H1 (cell line): ENCODE measurements at regions not wholly inside any gene's neighbourhood (a gene's known extent, or its start where the extent isn't known, plus 50 kb on each side); places are given as distances from the start of the nearest gene placed in this dataset.

Experiments used
- CTCF ChIA-PET: fragments of 300-600 bp; sonication (Branson Sonifier 250); formaldehyde crosslinking; loops from one replicate; lab custom pipeline; 2021; ENCODE audit not compliant: partially characterized antibody; lab: Charles Lee
- POLR2A ChIA-PET: fragments of 300-600 bp; sonication (Branson Sonifier 250); formaldehyde crosslinking; loops from one replicate; lab custom pipeline; 2021; ENCODE audit warnings: inconsistent platforms; ENCODE audit not compliant: partially characterized antibody; lab: Charles Lee
- DNase-seq, 2 experiments: peaks; one replicate each; pipeline versions ENCODE4 v3.0.0 to v3.0.0-alpha.2; 2010 to 2022; ENCODE audit warnings: low spot score in 2 of 2, low read depth in 1 of 2, mixed read lengths in 1 of 2
- FAIRE-seq: peaks from 2 replicates; lab custom pipeline; 2011; peaks lifted over from hg19 to GRCh38; lab: Jason Lieb, UNC
- H2AFZ ChIP-seq: 2 replicates; pipeline ENCODE4 v1.8.1; 2012; ENCODE audit warnings: low read length, inconsistent platforms
- H2AK5ac ChIP-seq: 2 replicates; pipeline ENCODE4 v1.6.1; 2013; ENCODE audit warnings: low read depth, low read length
- H2BK120ac ChIP-seq: replicated peaks from 2 replicates; pipeline ENCODE3; 2013; ENCODE audit warnings: low read depth, low read length, inconsistent platforms
- H2BK12ac ChIP-seq: 2 replicates; pipeline ENCODE4 v1.6.1; 2013; ENCODE audit warnings: low read depth, low read length
- H2BK15ac ChIP-seq: 2 replicates; pipeline ENCODE4 v1.6.1; 2013; ENCODE audit warnings: low read length
- H2BK20ac ChIP-seq: 2 replicates; pipeline ENCODE4 v1.6.1; 2013; ENCODE audit warnings: low read length
- H2BK5ac ChIP-seq: 2 replicates; pipeline ENCODE4 v1.6.1; 2013; ENCODE audit warnings: low read depth, low read length
- H3K14ac ChIP-seq: 2 replicates; pipeline ENCODE4 v1.6.1; 2013; ENCODE audit warnings: inconsistent platforms; ENCODE audit not compliant: insufficient read length
- H3K18ac ChIP-seq: 2 replicates; pipeline ENCODE4 v1.6.1; 2013; ENCODE audit warnings: low read length; ENCODE audit errors: extremely low read depth
- H3K23ac ChIP-seq: 2 replicates; pipeline ENCODE4 v1.6.1; 2013; ENCODE audit warnings: inconsistent platforms; ENCODE audit not compliant: insufficient read length
- H3K23me2 ChIP-seq: 2 replicates; pipeline ENCODE4 v1.6.1; 2013; ENCODE audit warnings: low read depth, low read length
- H3K27ac ChIP-seq: 2 replicates; pipeline ENCODE4 v1.6.1; 2011; ENCODE audit warnings: low read depth, low read length, inconsistent platforms
- H3K27me3 ChIP-seq, 4 experiments: replicated peaks in 1 of 4; 1 replicate in 1 of 4; 2 replicates in 3 of 4; pipeline versions ENCODE4 v1.6.1 to v1.8.1; 2011 to 2013; ENCODE audit warnings: low read length in 3 of 4, mild to moderate bottlenecking in 3 of 4, inconsistent platforms in 2 of 4, mixed read lengths in 2 of 4, moderate library complexity in 1 of 4; ENCODE audit not compliant: control insufficient read depth in 3 of 4, insufficient read depth in 3 of 4; ENCODE audit errors: extremely low read depth in 1 of 4
- H3K36me3 ChIP-seq, 4 experiments: 2 replicates each; pipeline versions ENCODE4 v1.6.1 to v1.8.1; 2011 to 2013; ENCODE audit warnings: mild to moderate bottlenecking in 4 of 4, low read length in 3 of 4, moderate library complexity in 2 of 4, control low read depth in 1 of 4, inconsistent platforms in 1 of 4; ENCODE audit not compliant: insufficient read depth in 4 of 4, control insufficient read depth in 2 of 4
- H3K4ac ChIP-seq: replicated peaks from 2 replicates; pipeline ENCODE3; 2013; ENCODE audit warnings: low read length, low read depth, mixed read lengths, inconsistent platforms; ENCODE audit not compliant: insufficient read length
- H3K4me1 ChIP-seq, 4 experiments: replicated peaks in 1 of 4; 1 replicate in 1 of 4; 2 replicates in 3 of 4; pipeline versions ENCODE4 v1.6.1 to v1.8.1; 2011 to 2013; ENCODE audit warnings: low read length in 3 of 4, inconsistent platforms in 2 of 4, mixed read lengths in 1 of 4; ENCODE audit not compliant: insufficient read depth in 4 of 4, control insufficient read depth in 3 of 4
- H3K4me2 ChIP-seq, 2 experiments: 2 replicates each; pipeline versions ENCODE4 v1.6.1 to v1.8.1; 2011 to 2013; ENCODE audit warnings: low read depth in 2 of 2, low read length in 2 of 2, control low read depth in 1 of 2, inconsistent platforms in 1 of 2, mild to moderate bottlenecking in 1 of 2; ENCODE audit not compliant: insufficient read depth in 1 of 2
- H3K4me3 ChIP-seq, 4 experiments: fragments of 200-600, 300-600 bp in 1 of 4; sonication (generic), shearing (Covaris generic), sonication (Bioruptor Twin) in 1 of 4; 2 replicates each; pipeline versions ENCODE4 v1.5.1 to v1.8.1; 2011 to 2016; ENCODE audit warnings: low read length in 4 of 4, low read depth in 3 of 4, control low read depth in 2 of 4, inconsistent platforms in 2 of 4, mild to moderate bottlenecking in 2 of 4, mixed read lengths in 1 of 4, moderate library complexity in 1 of 4; ENCODE audit not compliant: insufficient read depth in 2 of 4; ENCODE audit errors: extremely low read depth in 1 of 4
- H3K56ac ChIP-seq: replicated peaks from 2 replicates; pipeline ENCODE3; 2013; ENCODE audit warnings: low read depth, mild to moderate bottlenecking, mixed read lengths, low read length, inconsistent platforms; ENCODE audit not compliant: insufficient read length
- H3K79me1 ChIP-seq: 2 replicates; pipeline ENCODE4 v1.6.1; 2013; ENCODE audit warnings: low read depth, low read length, control low read depth
- H3K79me2 ChIP-seq, 2 experiments: 2 replicates each; pipeline versions ENCODE4 v1.6.1 to v1.8.1; 2012 to 2013; ENCODE audit warnings: low read length in 2 of 2, mild to moderate bottlenecking in 2 of 2, inconsistent platforms in 1 of 2; ENCODE audit not compliant: insufficient read depth in 2 of 2, control insufficient read depth in 1 of 2
- H3K9ac ChIP-seq, 4 experiments: replicated peaks in 1 of 4; 1 replicate in 1 of 4; 2 replicates in 3 of 4; pipeline versions ENCODE4 v1.6.1 to v1.8.1; 2011 to 2013; ENCODE audit warnings: low read depth in 3 of 4, low read length in 3 of 4, control low read depth in 2 of 4, mild to moderate bottlenecking in 2 of 4, moderate library complexity in 2 of 4, inconsistent platforms in 1 of 4; ENCODE audit errors: extremely low read depth in 1 of 4
- H3K9me3 ChIP-seq, 2 experiments: 2 replicates each; pipeline versions ENCODE4 v1.6.1 to v1.8.1; 2012 to 2013; ENCODE audit warnings: mild to moderate bottlenecking in 2 of 2, moderate library complexity in 2 of 2, control low read depth in 1 of 2, inconsistent platforms in 1 of 2, low read depth in 1 of 2, low read length in 1 of 2, mixed read lengths in 1 of 2; ENCODE audit not compliant: insufficient read depth in 2 of 2
- H4K20me1 ChIP-seq, 2 experiments: replicated peaks in 1 of 2; 2 replicates each; pipeline versions ENCODE3 to v1.8.1; 2011 to 2013; ENCODE audit warnings: inconsistent platforms in 2 of 2, low read length in 2 of 2, mild to moderate bottlenecking in 1 of 2; ENCODE audit not compliant: insufficient read depth in 2 of 2, control insufficient read depth in 1 of 2
- H4K5ac ChIP-seq: 2 replicates; pipeline ENCODE4 v1.6.1; 2013; ENCODE audit warnings: low read length, low read depth, mixed read lengths, inconsistent platforms; ENCODE audit not compliant: insufficient read length
- H4K8ac ChIP-seq: 2 replicates; pipeline ENCODE4 v1.8.0; 2013; ENCODE audit warnings: mild to moderate bottlenecking, moderate library complexity, low read length, inconsistent platforms; ENCODE audit not compliant: insufficient read depth; ENCODE audit errors: extremely low read depth
- H4K91ac ChIP-seq: replicated peaks from 2 replicates; pipeline ENCODE3; 2013; ENCODE audit warnings: low read length, mixed read lengths, inconsistent platforms; ENCODE audit not compliant: insufficient read length
- RFX5 ChIP-seq: IDR thresholded peaks from 2 replicates; pipeline ENCODE4 v1.6.1; 2011; ENCODE audit warnings: low read depth, low read length, improper control_type of control experiment, borderline replicate concordance
- WGBS, 2 experiments: shearing (Covaris generic) in 1 of 2; methylation state at CpG; one replicate each; pipeline versions ENCODE4 v1.1.6 to v1.1.7; 2013 to 2015; ENCODE audit warnings: low lambda C conversion rate in 2 of 2, mixed read lengths in 2 of 2, inconsistent platforms in 1 of 2, low coverage in 1 of 2, missing lambda C conversion rate in 1 of 2; ENCODE audit not compliant: insufficient replicate concordance in 2 of 2, insufficient coverage in 1 of 2, insufficient read length in 1 of 2; ENCODE audit errors: extremely low coverage in 1 of 2, missing lambda C conversion rate in 1 of 2; 5-methylcytosine and 5-hydroxymethylcytosine counted together
- TF ChIP-seq, protein P1 (sequence below): IDR thresholded peaks from 2 replicates; pipeline ENCODE4 v1.6.1; 2012; ENCODE audit warnings: low read length, inconsistent platforms

DNA sequence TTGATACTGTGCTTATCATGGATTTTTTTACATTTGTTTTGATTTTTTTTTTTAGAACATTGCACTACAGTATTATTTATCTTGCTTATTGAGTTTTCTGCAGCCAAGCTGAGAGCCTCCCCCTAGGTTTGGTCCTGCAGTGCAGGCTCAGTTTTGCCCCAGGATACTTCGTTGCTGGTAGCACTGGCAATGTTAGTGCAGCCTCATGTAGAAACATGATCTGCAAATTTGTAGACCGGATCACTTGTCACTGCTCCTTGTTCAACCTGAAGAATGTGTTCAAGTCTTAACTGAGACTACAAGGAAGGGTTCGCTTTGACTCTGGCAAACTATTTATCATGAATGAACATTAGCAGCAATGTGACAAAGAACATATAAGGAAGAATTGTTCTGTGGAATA, 377.2 kb upstream of the PDE3A start:
- Histone ChIP-seq H3K9me3 (no peaks in the 10 kb centered on the region), H2AFZ (no peak overlapping the region), H4K91ac (no peak overlapping the region), H3K56ac (no peak overlapping the region), H3K23ac (no peak overlapping the region), H3K79me2 (no peaks in the 10 kb centered on the region), H2BK5ac (no peak overlapping the region), H4K20me1 (no peaks in the 10 kb centered on the region), H3K23me2 (no peaks in the 10 kb centered on the region), H3K4me3 (no peak overlapping the region), H2BK15ac (no peak overlapping the region), H3K36me3 (no peaks in the 10 kb centered on the region), H3K9ac (no peak overlapping the region), H4K8ac (no peak overlapping the region), H3K4me2 (no peak overlapping the region), H3K14ac (no peak overlapping the region), H2BK12ac (no peak overlapping the region), H2AK5ac (no peak overlapping the region), H2BK120ac (no peak overlapping the region), H3K4ac (no peak overlapping the region), H2BK20ac (no peak overlapping the region), H3K4me1 (no peaks in the 10 kb centered on the region), H4K5ac (no peak overlapping the region), H3K27me3 (no peaks in the 10 kb centered on the region), H3K27ac (no peak overlapping the region), H3K79me1 (no peaks in the 10 kb centered on the region), H3K18ac (no peak overlapping the region)
- ChIA-PET CTCF (no interaction called here), POLR2A (no interaction called here)
- 88% methylated on average over 3 of the region's 3 CpGs; no CpG with 5 or more reads in 1 of the 2 experiments for WGBS, 2 experiments
- no peak for FAIRE-seq
- no peak for DNase-seq
- TF ChIP-seq, protein P1, sequence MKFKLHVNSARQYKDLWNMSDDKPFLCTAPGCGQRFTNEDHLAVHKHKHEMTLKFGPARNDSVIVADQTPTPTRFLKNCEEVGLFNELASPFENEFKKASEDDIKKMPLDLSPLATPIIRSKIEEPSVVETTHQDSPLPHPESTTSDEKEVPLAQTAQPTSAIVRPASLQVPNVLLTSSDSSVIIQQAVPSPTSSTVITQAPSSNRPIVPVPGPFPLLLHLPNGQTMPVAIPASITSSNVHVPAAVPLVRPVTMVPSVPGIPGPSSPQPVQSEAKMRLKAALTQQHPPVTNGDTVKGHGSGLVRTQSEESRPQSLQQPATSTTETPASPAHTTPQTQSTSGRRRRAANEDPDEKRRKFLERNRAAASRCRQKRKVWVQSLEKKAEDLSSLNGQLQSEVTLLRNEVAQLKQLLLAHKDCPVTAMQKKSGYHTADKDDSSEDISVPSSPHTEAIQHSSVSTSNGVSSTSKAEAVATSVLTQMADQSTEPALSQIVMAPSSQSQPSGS, result no peak
- TF ChIP-seq RFX5, result no peak
